Nephron progenitor cell (in vitro differentiated cells): ENCODE measurements at regions not wholly inside any gene's neighbourhood (a gene's known extent, or its start where the extent isn't known, plus 50 kb on each side); places are given as distances from the start of the nearest gene placed in this dataset.

Experiments used
- DNase-seq: peaks from one replicate; pipeline ENCODE4 v3.0.0; 2021
- H3K27ac Mint-ChIP-seq: 2 replicates; pipeline ENCODE4 v1.8.0; 2021; ENCODE audit warnings: mild to moderate bottlenecking, moderate library complexity, mixed read lengths
- H3K27me3 Mint-ChIP-seq: 2 replicates; pipeline ENCODE4 v1.8.0; 2021; ENCODE audit warnings: mild to moderate bottlenecking, low read depth, mixed read lengths; ENCODE audit not compliant: poor library complexity
- H3K36me3 Mint-ChIP-seq: 2 replicates; pipeline ENCODE4 v1.8.0; 2021; ENCODE audit warnings: low read depth, mixed read lengths
- H3K4me1 Mint-ChIP-seq: 2 replicates; pipeline ENCODE4 v1.8.0; 2021; ENCODE audit warnings: mixed read lengths
- H3K4me3 Mint-ChIP-seq: 2 replicates; pipeline ENCODE4 v1.8.0; 2021; ENCODE audit warnings: mild to moderate bottlenecking, moderate library complexity, mixed read lengths
- H3K9me3 Mint-ChIP-seq: 2 replicates; pipeline ENCODE4 v1.8.0; 2021; ENCODE audit warnings: mild to moderate bottlenecking, moderate library complexity, mixed read lengths
- CTCF ChIP-seq: fragments of 200-600 bp; sonication (generic); IDR thresholded peaks from 2 replicates; pipeline ENCODE4 v1.5.0; 2021; ENCODE audit warnings: antibody characterized with exemption

- no peak for TF ChIP-seq CTCF
- no peak overlapping the region for H3K4me3 Mint-ChIP-seq
- no peaks in the 10 kb centered on the region for H3K36me3 Mint-ChIP-seq
- DNase-seq: no peak
- no peaks in the 10 kb centered on the region for H3K9me3 Mint-ChIP-seq
- peaks cover 17% of the 10 kb centered on the region for H3K27me3 Mint-ChIP-seq
- no peaks in the 10 kb centered on the region for H3K4me1 Mint-ChIP-seq
- no peak overlapping the region for H3K27ac Mint-ChIP-seq
These were observed 64.7 kb upstream of the XCR1 start for GRCh38 chr3:46091741-46092701.

- Mint-ChIP-seq H3K36me3 (no peaks in the 10 kb centered on the region), H3K9me3 (no peaks in the 10 kb centered on the region), H3K4me3 (no peak overlapping the region), H3K27ac (no peak overlapping the region), H3K4me1 (no peaks in the 10 kb centered on the region), H3K27me3 (peaks cover 15% of the 10 kb centered on the region)
- no peak for DNase-seq
- TF ChIP-seq CTCF: no peak
These were observed 63.8 kb upstream of the XCR1 start for GRCh38 chr3:46091046-46091445.

GRCh38 chr3:46090161-46090591 lies 62.9 kb upstream of the XCR1 start:
- no peaks in the 10 kb centered on the region for H3K36me3 Mint-ChIP-seq
- no peak for DNase-seq
- no peak overlapping the region for H3K4me3 Mint-ChIP-seq
- no peak for TF ChIP-seq CTCF
- H3K27me3 Mint-ChIP-seq: peaks cover 15% of the 10 kb centered on the region
- no peaks in the 10 kb centered on the region for H3K9me3 Mint-ChIP-seq
- no peaks in the 10 kb centered on the region for H3K4me1 Mint-ChIP-seq
- H3K27ac Mint-ChIP-seq: no peak overlapping the region

- Mint-ChIP-seq H3K4me3 (no peak overlapping the region), H3K36me3 (no peaks in the 10 kb centered on the region), H3K4me1 (no peaks in the 10 kb centered on the region), H3K27ac (no peak overlapping the region), H3K27me3 (peaks cover 15% of the 10 kb centered on the region), H3K9me3 (no peaks in the 10 kb centered on the region)
- TF ChIP-seq CTCF: no peak
- DNase-seq: no peak
These were observed 62.1 kb upstream of the XCR1 start for GRCh38 chr3:46089237-46090011.

- no peak for DNase-seq
- no peaks in the 10 kb centered on the region for H3K4me1 Mint-ChIP-seq
- H3K27ac Mint-ChIP-seq: no peak overlapping the region
- H3K36me3 Mint-ChIP-seq: no peaks in the 10 kb centered on the region
- no peak overlapping the region for H3K4me3 Mint-ChIP-seq
- TF ChIP-seq CTCF: no peak
- H3K27me3 Mint-ChIP-seq: peaks cover 14% of the 10 kb centered on the region
- no peaks in the 10 kb centered on the region for H3K9me3 Mint-ChIP-seq
These were observed 60.6 kb upstream of the XCR1 start for GRCh38 chr3:46087871-46088270.
